NCI-H2029 (cell line): ENCODE measurements at regions not wholly inside any gene's neighbourhood (a gene's known extent, or its start where the extent isn't known, plus 50 kb on each side); places are given as distances from the start of the nearest gene placed in this dataset.

ENCODE experiments used
- DNase-seq: peaks from one replicate; lab custom pipeline; 2025; lab: John Stamatoyannopoulos, UW

- no peak for DNase-seq
These were observed 480.5 kb downstream of the KDM4C start for GRCh38 chr9:7238247-7238637.

DNA sequence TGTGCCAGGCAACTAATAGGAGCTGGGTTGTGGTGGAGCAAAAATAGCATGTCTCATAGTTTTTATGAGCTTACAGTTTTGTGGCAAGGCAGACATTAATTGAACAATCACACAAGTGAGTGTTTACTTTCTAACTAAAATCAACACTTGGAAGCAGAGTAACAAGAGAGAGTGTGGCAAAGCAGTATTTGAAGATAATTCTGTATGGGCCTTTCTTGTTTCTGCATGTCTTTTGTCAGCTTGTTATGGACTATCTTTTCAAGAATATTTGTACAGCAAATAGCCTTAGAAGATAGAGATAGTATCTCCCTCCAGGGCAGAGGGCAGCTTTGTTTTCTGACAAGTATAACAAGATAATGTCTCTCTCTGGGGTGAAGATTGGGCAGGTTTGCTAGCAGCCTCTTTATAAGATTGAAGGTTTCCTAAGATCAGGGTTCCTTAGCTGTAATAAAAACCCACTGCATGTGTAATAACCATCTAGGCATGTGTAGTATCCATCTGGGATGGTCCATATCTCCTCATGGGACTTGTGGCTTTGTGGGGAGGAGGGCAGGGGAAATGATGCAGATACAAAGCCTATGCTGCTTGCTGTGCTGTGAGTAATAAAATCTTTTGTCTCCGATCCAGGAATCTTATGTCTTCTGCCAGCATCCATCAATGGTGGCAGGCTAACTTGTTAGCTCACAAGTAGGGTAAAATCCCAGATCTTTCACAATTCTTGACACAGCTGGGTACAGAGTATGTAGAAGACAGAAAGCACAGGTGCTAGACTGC is 479.9 kb downstream of the KDM4C start:
- DNase-seq, result no peak

DNA sequence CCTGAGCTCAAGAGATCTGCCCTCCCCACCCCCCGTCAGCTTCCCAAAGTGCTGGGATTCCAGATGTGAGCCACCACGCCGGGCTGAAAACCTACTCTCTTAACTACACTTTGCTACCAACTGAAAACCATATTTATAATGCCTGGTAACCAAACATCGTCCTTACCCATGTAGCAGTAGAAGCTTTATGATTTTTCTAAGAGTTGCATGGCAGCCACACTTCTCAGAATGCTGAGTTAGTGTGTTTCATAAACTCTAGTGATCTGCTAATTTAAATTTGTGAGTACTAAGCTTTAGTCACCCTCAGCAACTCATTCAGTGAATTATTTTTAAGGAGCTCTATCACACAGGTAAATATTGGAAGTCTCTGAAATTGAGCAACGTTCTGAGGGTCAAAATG is 478.4 kb downstream of the KDM4C start:
- DNase-seq, result no peak

DNA sequence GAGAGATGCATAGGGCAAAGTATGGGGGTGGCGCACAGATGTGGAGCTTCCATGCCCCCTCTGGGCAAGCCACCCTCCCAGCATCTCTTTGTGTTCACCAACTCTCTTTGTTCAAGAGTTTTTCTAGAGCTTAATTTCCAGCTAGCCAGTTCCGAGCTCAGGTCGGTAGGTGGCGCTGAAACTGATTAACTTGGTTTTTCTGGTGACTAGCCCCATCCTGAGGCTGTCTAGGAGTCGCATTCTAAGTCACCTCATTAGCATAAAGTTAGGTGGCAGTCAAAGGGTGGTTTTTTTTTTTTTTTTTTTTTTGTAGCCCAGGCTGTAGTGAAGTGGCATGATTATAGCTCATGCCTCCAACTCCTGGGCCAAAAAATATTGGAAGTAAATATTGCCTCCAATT is 476.4 kb downstream of the KDM4C start:
- DNase-seq, result no peak

- no peak for DNase-seq
These were observed 471.8 kb downstream of the KDM4C start for GRCh38 chr9:7229571-7229970.

- no peak for DNase-seq
These were observed 471.0 kb downstream of the KDM4C start for GRCh38 chr9:7228726-7229125.

- DNase-seq, result no peak
These were observed 470.2 kb downstream of the KDM4C start for GRCh38 chr9:7227951-7228350.

DNA sequence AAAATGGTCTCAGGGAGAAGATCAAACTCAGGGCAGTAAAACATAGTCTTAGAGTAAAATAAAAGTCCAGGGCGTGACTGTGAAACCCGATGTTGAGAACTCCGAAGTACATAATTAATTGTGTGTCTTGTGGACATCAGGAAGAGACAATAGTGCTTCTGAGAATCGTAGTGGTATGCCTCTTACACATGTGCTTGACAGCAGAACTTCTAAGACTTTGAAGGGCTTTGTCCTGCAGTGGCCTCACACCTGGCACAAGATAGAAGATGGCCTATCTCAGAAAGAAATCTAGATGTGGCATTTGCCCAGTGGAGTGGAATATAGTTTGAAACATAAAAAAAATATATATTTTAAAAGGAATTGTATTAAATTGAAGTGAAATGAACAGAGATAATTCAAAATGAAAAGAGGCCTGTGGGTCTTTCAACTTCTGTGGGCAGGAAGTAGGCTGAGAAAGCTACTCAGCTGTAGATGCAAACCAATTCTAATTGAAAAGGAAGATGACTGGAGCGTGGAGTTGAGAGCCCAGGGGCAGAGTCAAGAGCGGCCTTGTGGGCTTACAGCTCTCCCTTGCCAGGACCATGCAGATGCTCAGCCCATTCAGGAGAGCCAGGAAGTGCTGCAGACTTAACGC is 468.4 kb downstream of the KDM4C start:
- DNase-seq, result no peak
